Prostate gland (tissue), 2 donors: ENCODE measurements at regions not wholly inside any gene's neighbourhood (a gene's known extent, or its start where the extent isn't known, plus 50 kb on each side); places are given as distances from the start of the nearest gene placed in this dataset.
"Not testable (repeated sequence)": the region's sequence is repeated elsewhere in the genome, so short reads cannot be mapped to it uniquely, and the experiment has no call there.

Experiments
- DNase-seq: peaks from one replicate; pipeline ENCODE4 v3.0.0-alpha.2; 2019; ENCODE audit warnings: low spot score
- H3K27ac ChIP-seq, 2 donors: fragments of 200-600 bp; sonication (generic); 2 replicates each; pipeline ENCODE4 v1.5.1; 2017 to 2019
- H3K27me3 ChIP-seq: fragments of 200-600 bp; sonication (generic); replicated peaks from 2 replicates; pipeline ENCODE4 v1.5.1; 2019; ENCODE audit not compliant: insufficient read depth
- H3K36me3 ChIP-seq, 2 donors: fragments of 200-600 bp; sonication (generic); 1 replicate in 1 of 2; 2 replicates in 1 of 2; pipeline versions ENCODE4 v1.5.1 to v1.8.1; 2017 to 2019
- H3K4me1 ChIP-seq: fragments of 200-600 bp; sonication (generic); replicated peaks from 2 replicates; pipeline ENCODE4 v1.5.1; 2019
- H3K4me3 ChIP-seq, 2 donors: fragments of 200-600 bp; sonication (generic); 2 replicates each; pipeline ENCODE4 v1.5.1; 2017 to 2019
- H3K9me3 ChIP-seq: fragments of 200-600 bp; sonication (generic); 2 replicates; pipeline ENCODE4 v1.5.1; 2017
- CTCF ChIP-seq, 4 experiments: fragments of 200-600 bp in 2 of 4; fragments of 450-650 bp in 2 of 4; sonication (generic) in 2 of 4; IDR thresholded peaks; 1 replicate in 3 of 4; 2 replicates in 1 of 4; pipeline ENCODE4 v1.5.1; 2016 to 2019; ENCODE audit warnings: antibody characterized with exemption in 4 of 4, mild to moderate bottlenecking in 2 of 4, moderate library complexity in 2 of 4
- POLR2A ChIP-seq: fragments of 450-650 bp; IDR thresholded peaks from one replicate; pipeline ENCODE4 v1.6.1; 2016; ENCODE audit warnings: antibody characterized with exemption, mild to moderate bottlenecking
- POLR2AphosphoS5 ChIP-seq: sonication (generic); formaldehyde crosslinking; IDR thresholded peaks from one replicate; pipeline ENCODE4 v1.6.1; 2017; ENCODE audit warnings: antibody characterized with exemption
- WGBS: methylation state at CpG from one replicate; pipeline ENCODE4 v1.1.5; 2018; 5-methylcytosine and 5-hydroxymethylcytosine counted together
- intact Hi-C: fragments of 100-400 bp; cut with DNase I; formaldehyde crosslinking; loops from one replicate; pipeline ENCODE4 v1.14.2; 2022

DNA sequence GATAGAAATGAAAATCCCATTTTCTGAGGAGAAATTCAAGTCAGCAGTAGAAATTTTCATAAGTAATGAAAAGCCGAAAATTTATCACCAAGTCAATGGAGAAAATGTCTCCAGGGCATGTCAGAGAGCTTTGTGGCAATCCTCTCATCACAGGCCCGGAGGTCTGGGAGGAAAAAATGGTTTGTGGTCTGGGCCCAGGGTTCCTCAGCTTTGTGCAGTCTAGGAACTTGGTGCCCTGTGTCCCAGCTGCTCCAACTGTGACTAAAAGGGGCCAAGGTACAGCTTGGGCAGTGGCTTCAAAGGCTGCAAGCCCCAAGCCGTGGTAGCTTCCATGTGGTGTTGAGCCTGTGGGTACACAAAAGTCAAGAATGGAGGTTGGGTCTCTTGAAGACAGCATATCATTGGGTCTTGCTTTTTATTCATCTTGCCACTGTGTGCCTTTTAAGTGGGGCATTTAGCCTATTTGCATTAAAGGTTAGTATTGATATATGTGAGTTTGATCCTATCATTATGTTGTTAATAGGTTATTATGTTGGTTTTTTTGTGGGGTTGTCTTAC is 608.5 kb downstream of the PDHA2 start:
- TF ChIP-seq POLR2A (no peak), CTCF (IDR thresholded peaks at IDR 0.05) (no peak), POLR2AphosphoS5 (no peak)
- Histone ChIP-seq H3K9me3 (no peaks in the 10 kb centered on the region), H3K27me3 (no peaks in the 10 kb centered on the region), H3K4me3 (no peak overlapping the region), H3K27ac (no peak overlapping the region), H3K4me1 (no peaks in the 10 kb centered on the region), H3K36me3 (no peaks in the 10 kb centered on the region)
- no peak for DNase-seq
- intact Hi-C loops = no loop called here
- WGBS = 67% methylated on average over 3 of the region's 3 CpGs

DNA sequence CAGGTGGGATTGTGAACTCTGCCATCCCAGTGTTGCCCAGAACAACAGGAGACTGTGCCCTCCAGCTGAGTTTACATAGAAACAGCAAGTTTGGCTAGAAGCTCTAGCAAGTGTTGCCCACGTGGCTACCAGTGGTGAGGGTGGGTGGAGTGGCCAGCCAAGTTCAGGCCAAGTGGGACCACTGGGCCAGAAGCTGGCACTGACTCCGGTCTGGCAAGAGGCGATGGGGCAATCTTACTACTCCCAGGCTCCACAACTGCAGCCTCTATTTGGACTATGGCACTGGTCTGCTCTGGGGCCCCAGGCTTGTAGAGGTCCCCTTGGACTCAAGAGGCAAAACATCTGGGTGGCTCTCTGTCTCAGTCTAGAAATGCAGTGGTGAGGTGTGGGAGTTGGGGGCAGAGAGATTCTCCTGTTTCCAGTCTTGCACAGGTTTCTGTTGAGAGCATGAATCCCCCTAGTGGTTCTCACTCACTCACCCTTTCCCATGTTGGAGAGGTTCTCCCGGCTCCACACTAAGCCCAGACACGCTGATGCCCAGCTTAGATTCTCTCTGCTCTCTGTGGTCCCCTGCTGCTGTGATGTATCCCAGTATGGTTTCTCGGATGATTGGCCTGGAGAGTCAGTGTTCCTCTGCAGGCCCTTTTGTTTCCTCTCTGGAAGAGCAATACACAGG is 615.3 kb downstream of the PDHA2 start:
- no peaks in the 10 kb centered on the region for H3K36me3 ChIP-seq
- WGBS = 82% methylated on average over 6 of the region's 6 CpGs
- intact Hi-C loops = no loop called here
- no peaks in the 10 kb centered on the region for H3K27me3 ChIP-seq
- H3K9me3 ChIP-seq = no peaks in the 10 kb centered on the region
- H3K27ac ChIP-seq = no peak overlapping the region
- no peak for DNase-seq
- no peaks in the 10 kb centered on the region for H3K4me1 ChIP-seq
- TF ChIP-seq POLR2A (no peak), CTCF (IDR thresholded peaks at IDR 0.05) (no peak), POLR2AphosphoS5 (no peak)
- no peak overlapping the region for H3K4me3 ChIP-seq

DNA sequence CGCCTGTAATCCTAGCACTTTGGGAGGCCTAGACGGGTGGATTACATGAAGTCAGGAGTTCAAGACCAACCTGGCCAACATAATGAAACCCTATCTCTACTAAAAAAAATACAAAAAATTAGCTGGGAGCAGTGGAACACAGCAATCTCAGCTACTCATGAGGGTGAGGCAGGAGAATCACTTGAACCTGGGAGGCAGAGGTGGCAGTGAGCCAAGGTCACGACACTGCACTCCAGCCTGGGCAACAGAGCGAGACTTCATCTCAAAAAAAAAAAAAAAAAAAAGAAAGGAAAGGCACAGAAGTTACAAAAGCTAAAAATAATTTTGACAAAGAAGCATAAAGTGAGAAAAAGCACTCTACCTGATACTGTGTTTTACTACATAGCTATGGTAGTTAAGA is 618.1 kb downstream of the PDHA2 start:
- H3K4me1 ChIP-seq, H3K27me3 ChIP-seq, DNase-seq, H3K4me3 ChIP-seq, H3K27ac ChIP-seq, intact Hi-C loops, H3K9me3 ChIP-seq, H3K36me3 ChIP-seq: not testable (repeated sequence)
- 82% methylated on average over 4 of the region's 4 CpGs for WGBS

- Histone ChIP-seq H3K27ac (no peak overlapping the region), H3K4me3 (no peak overlapping the region), H3K9me3 (no peaks in the 10 kb centered on the region), H3K4me1 (no peaks in the 10 kb centered on the region), H3K27me3 (no peaks in the 10 kb centered on the region), H3K36me3 (no peaks in the 10 kb centered on the region)
- TF ChIP-seq CTCF (IDR thresholded peaks at IDR 0.05) = no peak
- no peak for TF ChIP-seq POLR2AphosphoS5
- TF ChIP-seq POLR2A = no peak
- intact Hi-C loops = no loop called here
- DNase-seq = no peak
- WGBS = 39% methylated on average over 1 of the region's 1 CpG
Observed at GRCh38 chr4:96459105-96459504, 619.2 kb downstream of the PDHA2 start.

DNA sequence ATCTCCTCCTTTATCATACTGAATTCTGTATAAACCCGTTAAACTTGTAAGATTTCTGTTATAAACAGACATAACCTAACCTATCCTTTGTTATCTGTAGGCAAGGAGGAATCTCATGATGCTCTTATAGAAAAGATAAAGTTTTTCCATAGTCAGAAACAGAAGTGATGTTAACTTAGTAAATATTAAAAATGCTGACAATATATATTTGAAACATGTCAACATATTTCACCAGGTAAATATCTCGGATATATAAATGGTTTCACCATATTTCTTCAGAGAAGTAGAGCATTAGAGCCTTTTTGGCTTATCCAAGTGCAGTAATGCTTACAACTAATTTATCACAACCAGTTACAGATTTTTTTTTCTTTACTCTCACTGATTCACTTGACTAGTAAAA is 625.9 kb downstream of the PDHA2 start:
- Histone ChIP-seq H3K9me3 (no peaks in the 10 kb centered on the region), H3K27ac (no peak overlapping the region), H3K4me1 (no peaks in the 10 kb centered on the region), H3K4me3 (no peak overlapping the region), H3K27me3 (no peaks in the 10 kb centered on the region), H3K36me3 (no peaks in the 10 kb centered on the region)
- DNase-seq = no peak
- intact Hi-C loops = no loop called here
- WGBS = 64% methylated on average over 2 of the region's 2 CpGs
- TF ChIP-seq CTCF (IDR thresholded peaks at IDR 0.05) = no peak
- TF ChIP-seq POLR2AphosphoS5 = no peak
